ENCODE measurements at regions not wholly inside any gene's neighbourhood (a gene's known extent, or its start where the extent isn't known, plus 50 kb on each side); places are given as distances from the start of the nearest gene placed in this dataset.
A peak's percentile ranks its signal among the peaks of the same experiment; 100 is the strongest.

GRCh38 chr18:46321955-46322354 is 217.8 kb downstream of the HAUS1 start:
- peak; percentile 89 for DNase-seq (ENCODE audit: low read depth)

GRCh38 chr18:46322411-46322891 is 218.3 kb downstream of the HAUS1 start:
- peak; percentile 46 for DNase-seq (ENCODE audit: low read depth)

GRCh38 chr18:46322941-46323340 is 218.8 kb downstream of the HAUS1 start:
- DNase-seq (ENCODE audit: low read depth), result no peak

- peak; percentile 79 for DNase-seq (ENCODE audit: low read depth)
Observed at GRCh38 chr18:46324087-46324955, 220.1 kb downstream of the HAUS1 start.

GRCh38 chr18:46325895-46326294 is 221.7 kb downstream of the HAUS1 start:
- DNase-seq (ENCODE audit: low read depth), result no peak

GRCh38 chr18:46329736-46330246 is 225.6 kb downstream of the HAUS1 start:
- DNase-seq (ENCODE audit: low read depth), result peak; percentile 91

- DNase-seq (ENCODE audit: low read depth), result no peak
Observed at GRCh38 chr18:46331316-46331715, 227.1 kb downstream of the HAUS1 start.

GRCh38 chr18:46332286-46332801 is 228.2 kb downstream of the HAUS1 start:
- no peak for DNase-seq (ENCODE audit: low read depth)

GRCh38 chr18:46332921-46333341 is 228.7 kb downstream of the HAUS1 start:
- no peak for DNase-seq (ENCODE audit: low read depth)

GRCh38 chr18:46333431-46334135 is 229.4 kb downstream of the HAUS1 start:
- peak; percentile 49 for DNase-seq (ENCODE audit: low read depth)

GRCh38 chr18:46334868-46335281 is 230.7 kb downstream of the HAUS1 start:
- DNase-seq (ENCODE audit: low read depth), result no peak

GRCh38 chr18:46335534-46336101 is 231.4 kb downstream of the HAUS1 start:
- DNase-seq (ENCODE audit: low read depth), result no peak

- DNase-seq (ENCODE audit: low read depth), result peak; percentile 14
Observed at GRCh38 chr18:46336278-46337111, 232.3 kb downstream of the HAUS1 start.

- no peak for DNase-seq (ENCODE audit: low read depth)
Observed at GRCh38 chr18:46337271-46337670, 233.1 kb downstream of the HAUS1 start.

GRCh38 chr18:46338205-46338604 is 234.0 kb downstream of the HAUS1 start:
- DNase-seq (ENCODE audit: low read depth), result no peak

GRCh38 chr18:46338766-46339165 is 234.6 kb downstream of the HAUS1 start:
- no peak for DNase-seq (ENCODE audit: low read depth)

GRCh38 chr18:46340716-46341115 is 236.5 kb downstream of the HAUS1 start:
- DNase-seq (ENCODE audit: low read depth), result no peak

- no peak for DNase-seq (ENCODE audit: low read depth)
Observed at GRCh38 chr18:46341986-46342525, 237.9 kb downstream of the HAUS1 start.

GRCh38 chr18:46343456-46343855 is 239.3 kb downstream of the HAUS1 start:
- DNase-seq (ENCODE audit: low read depth), result no peak

- no peak for DNase-seq (ENCODE audit: low read depth)
Observed at GRCh38 chr18:46343931-46344372, 239.8 kb downstream of the HAUS1 start.

All from M059J (cell line).